Calu3 (cell line): ENCODE measurements at regions not wholly inside any gene's neighbourhood (a gene's known extent, or its start where the extent isn't known, plus 50 kb on each side); places are given as distances from the start of the nearest gene placed in this dataset.

Source experiments
- BruUV-seq: library from RNA; stranded (reverse); fragments of 400-500 nt; replicated peaks from 2 replicates; lab custom pipeline; 2021; lab: Mats Ljungman, UMichigan
- CTCF ChIA-PET: fragments of 300-600 bp; sonication (Branson Sonifier 250); formaldehyde crosslinking; loops from one replicate; lab custom pipeline; 2022; ENCODE audit warnings: antibody characterized with exemption; lab: Charles Lee
- DNase-seq: peaks from one replicate; pipeline ENCODE4 v3.0.0; 2022
- H3K27ac Mint-ChIP-seq: one replicate; pipeline ENCODE4 v1.8.0; 2022; ENCODE audit warnings: mixed read lengths; ENCODE audit not compliant: unreplicated experiment
- H3K27me3 Mint-ChIP-seq: one replicate; pipeline ENCODE4 v1.8.0; 2022; ENCODE audit warnings: mixed read lengths; ENCODE audit not compliant: unreplicated experiment
- H3K36me3 Mint-ChIP-seq: one replicate; pipeline ENCODE4 v1.8.0; 2022; ENCODE audit warnings: mild to moderate bottlenecking, moderate library complexity, mixed read lengths; ENCODE audit not compliant: insufficient read depth, unreplicated experiment
- H3K4me1 Mint-ChIP-seq: one replicate; pipeline ENCODE4 v1.8.0; 2022; ENCODE audit warnings: mild to moderate bottlenecking, low read depth, mixed read lengths; ENCODE audit not compliant: unreplicated experiment
- H3K4me3 Mint-ChIP-seq: one replicate; pipeline ENCODE4 v1.8.0; 2022; ENCODE audit warnings: mild to moderate bottlenecking, low read depth, moderate library complexity, mixed read lengths; ENCODE audit not compliant: unreplicated experiment
- H3K9me3 Mint-ChIP-seq: one replicate; pipeline ENCODE4 v1.8.0; 2022; ENCODE audit warnings: low read depth, mixed read lengths; ENCODE audit not compliant: unreplicated experiment
- CTCF ChIP-seq: fragments of 200-600 bp; IDR thresholded peaks from one replicate; pipeline ENCODE4 v1.8.0; 2022; ENCODE audit warnings: antibody characterized with exemption; ENCODE audit not compliant: unreplicated experiment
- intact Hi-C: fragments of 100-400 bp; cut with micrococcal nuclease; formaldehyde crosslinking; loops from one replicate; pipeline ENCODE4 v1.10.0; 2022; ENCODE audit not compliant: unreplicated experiment

GRCh38 chr18:46276748-46277147, 172.6 kb downstream of the HAUS1 start:
- BruUV-seq = no TSS peak
- CTCF ChIA-PET = interaction anchor here (0.7 to 1.3 kb wide), 3 partner anchors 8 to 444 kb away, joined by 3 to 4 read pairs (median 3); a partner anchor contains a TSS
- TF ChIP-seq CTCF = no peak
- no peak overlapping the region for H3K4me3 Mint-ChIP-seq
- H3K9me3 Mint-ChIP-seq = no peaks in the 10 kb centered on the region
- DNase-seq = no peak
- H3K27me3 Mint-ChIP-seq = no peaks in the 10 kb centered on the region
- intact Hi-C loops = no loop called here
- no peak overlapping the region for H3K27ac Mint-ChIP-seq
- no peaks in the 10 kb centered on the region for H3K36me3 Mint-ChIP-seq
- peaks cover 20% of the 10 kb centered on the region for H3K4me1 Mint-ChIP-seq

GRCh38 chr18:46278481-46279465, 174.6 kb downstream of the HAUS1 start:
- CTCF ChIA-PET = no interaction called here
- Mint-ChIP-seq H3K27ac (no peak overlapping the region), H3K27me3 (no peaks in the 10 kb centered on the region), H3K9me3 (no peaks in the 10 kb centered on the region), H3K4me3 (no peak overlapping the region), H3K36me3 (peaks cover 4% of the 10 kb centered on the region), H3K4me1 (peaks cover 21% of the 10 kb centered on the region)
- no peak for TF ChIP-seq CTCF
- no TSS peak for BruUV-seq
- intact Hi-C loops = no loop called here
- no peak for DNase-seq

GRCh38 chr18:46279673-46280072, 175.5 kb downstream of the HAUS1 start:
- Mint-ChIP-seq H3K27ac (no peak overlapping the region), H3K9me3 (no peaks in the 10 kb centered on the region), H3K36me3 (peaks cover 4% of the 10 kb centered on the region), H3K4me1 (peaks cover 17% of the 10 kb centered on the region), H3K27me3 (no peaks in the 10 kb centered on the region), H3K4me3 (no peak overlapping the region)
- no peak for TF ChIP-seq CTCF
- intact Hi-C loops = loop anchor here (2.0 kb wide), 2 partner anchors 59 to 379 kb away; no protein-coding TSS in a partner anchor
- BruUV-seq = no TSS peak
- no peak for DNase-seq
- CTCF ChIA-PET = no interaction called here

- H3K27ac Mint-ChIP-seq = no peak overlapping the region
- H3K36me3 Mint-ChIP-seq = peaks cover 4% of the 10 kb centered on the region
- peak; percentile 79 for DNase-seq
- BruUV-seq = no TSS peak
- H3K4me3 Mint-ChIP-seq = no peak overlapping the region
- H3K9me3 Mint-ChIP-seq = no peaks in the 10 kb centered on the region
- peak; percentile 69 for TF ChIP-seq CTCF
- H3K27me3 Mint-ChIP-seq = no peaks in the 10 kb centered on the region
- intact Hi-C loops = loop anchor here (1.0 to 2.0 kb wide), 4 partner anchors 57 to 377 kb away; no protein-coding TSS in a partner anchor
- H3K4me1 Mint-ChIP-seq = peaks cover 17% of the 10 kb centered on the region
- CTCF ChIA-PET = interaction anchor here (0.5 to 2.2 kb wide), 16 partner anchors 28 to 376 kb away, joined by 3 to 42 read pairs (median 5); partner anchors contain the start of gene LOXHD1
These were observed 177.3 kb downstream of the HAUS1 start for GRCh38 chr18:46281185-46282176.
